WTC11 (cell line): ENCODE measurements at regions not wholly inside any gene's neighbourhood (a gene's known extent, or its start where the extent isn't known, plus 50 kb on each side); places are given as distances from the start of the nearest gene placed in this dataset.

ENCODE experiments used
- ATAC-seq: fragments of 200-7000 bp; cut with Tn5 transposase; 2 replicates; pipeline ENCODE4 v1.10.0; 2021; ENCODE audit warnings: mild to moderate bottlenecking, moderate library complexity
- CTCF ChIA-PET: fragments of 300-600 bp; sonication (Branson Sonifier 250); formaldehyde crosslinking; loops from one replicate; lab custom pipeline; 2021; ENCODE audit warnings: antibody characterized with exemption; lab: Charles Lee
- POLR2A ChIA-PET: fragments of 350-600 bp; sonication (Branson Sonifier 250); formaldehyde crosslinking; loops from one replicate; lab custom pipeline; 2021; ENCODE audit warnings: antibody characterized with exemption; lab: Charles Lee
- DNase-seq: peaks from one replicate; pipeline ENCODE4 v3.0.0; 2021; ENCODE audit warnings: low spot score
- H3K27ac Mint-ChIP-seq: 2 replicates; pipeline ENCODE4 v1.8.0; 2021; ENCODE audit warnings: mixed read lengths
- H3K27me3 Mint-ChIP-seq: 2 replicates; pipeline ENCODE4 v1.8.0; 2021; ENCODE audit warnings: low read depth, mild to moderate bottlenecking, moderate library complexity, mixed read lengths
- H3K36me3 Mint-ChIP-seq: 2 replicates; pipeline ENCODE4 v1.8.0; 2021; ENCODE audit warnings: mixed read lengths
- H3K4me1 Mint-ChIP-seq: 2 replicates; pipeline ENCODE4 v1.8.0; 2022; ENCODE audit warnings: mixed read lengths
- H3K4me3 Mint-ChIP-seq: 2 replicates; pipeline ENCODE4 v1.8.0; 2021; ENCODE audit warnings: mild to moderate bottlenecking, moderate library complexity, mixed read lengths
- H3K9me3 Mint-ChIP-seq: 2 replicates; pipeline ENCODE4 v1.8.0; 2021; ENCODE audit warnings: mixed read lengths
- AFF4 ChIP-seq: sonication (generic); formaldehyde crosslinking; IDR thresholded peaks from 2 replicates; pipeline ENCODE4 v1.8.1; 2023; ENCODE audit warnings: mild to moderate bottlenecking, missing genetic modification reagents, borderline replicate concordance
- GABPB1 ChIP-seq: sonication (generic); formaldehyde crosslinking; IDR thresholded peaks from 2 replicates; pipeline ENCODE4 v1.8.1; 2023; ENCODE audit warnings: mild to moderate bottlenecking, missing genetic modification reagents
- OVOL2 ChIP-seq: fragments of 250-450 bp; sonication (Bioruptor Pico); IDR thresholded peaks from 2 replicates; pipeline ENCODE4 v1.9.0; 2021; ENCODE audit warnings: mild to moderate bottlenecking, borderline replicate concordance
- SP1 ChIP-seq: sonication (generic); formaldehyde crosslinking; conservative IDR thresholded peaks from 2 replicates; pipeline ENCODE4 v1.8.1; 2022; ENCODE audit warnings: missing genetic modification reagents
- TP53 ChIP-seq: sonication (generic); formaldehyde crosslinking; IDR thresholded peaks from 2 replicates; pipeline ENCODE4 v1.8.1; 2023; ENCODE audit warnings: mild to moderate bottlenecking, missing genetic modification reagents
- USF2 ChIP-seq: sonication (generic); formaldehyde crosslinking; IDR thresholded peaks from 2 replicates; pipeline ENCODE4 v1.8.1; 2023; ENCODE audit warnings: mild to moderate bottlenecking, missing genetic modification reagents, moderate library complexity
- ZNF138 ChIP-seq: sonication (generic); formaldehyde crosslinking; conservative IDR thresholded peaks from 2 replicates; pipeline ENCODE4 v1.8.1; 2022; ENCODE audit warnings: mild to moderate bottlenecking, moderate library complexity, missing genetic modification reagents
- ZNF263 ChIP-seq: sonication (generic); formaldehyde crosslinking; IDR thresholded peaks from 2 replicates; pipeline ENCODE4 v1.8.1; 2022; ENCODE audit warnings: low read depth, mild to moderate bottlenecking, moderate library complexity, missing genetic modification reagents
- TF ChIP-seq, protein P1 (sequence below): fragments of 250-450 bp; sonication (Bioruptor Pico); IDR thresholded peaks from 2 replicates; pipeline ENCODE4 v1.9.0; 2021; ENCODE audit warnings: mild to moderate bottlenecking
- TF ChIP-seq, protein P2 (sequence below): sonication (generic); formaldehyde crosslinking; IDR thresholded peaks from 2 replicates; pipeline ENCODE4 v1.8.0; 2023; ENCODE audit warnings: missing genetic modification reagents, mild to moderate bottlenecking, borderline replicate concordance
- TF ChIP-seq, protein P3 (sequence below): sonication (generic); formaldehyde crosslinking; conservative IDR thresholded peaks from 2 replicates; pipeline ENCODE4 v1.8.1; 2022; ENCODE audit warnings: mild to moderate bottlenecking, missing genetic modification reagents
- TF ChIP-seq, protein P4 (sequence below): fragments of 250-450 bp; sonication (Bioruptor Pico); IDR thresholded peaks from 2 replicates; pipeline ENCODE4 v1.9.0; 2021; ENCODE audit warnings: moderate library complexity, mild to moderate bottlenecking, inconsistent platforms, borderline replicate concordance
- TF ChIP-seq, protein P5 (sequence below): fragments of 250-450 bp; sonication (Bioruptor Pico); IDR thresholded peaks from 2 replicates; pipeline ENCODE4 v1.8.0; 2021; ENCODE audit warnings: mild to moderate bottlenecking
- TF ChIP-seq, protein P6 (sequence below): sonication (generic); formaldehyde crosslinking; IDR thresholded peaks from 2 replicates; pipeline ENCODE4 v1.8.1; 2022; ENCODE audit warnings: mild to moderate bottlenecking, missing genetic modification reagents, moderate library complexity, borderline replicate concordance

DNA sequence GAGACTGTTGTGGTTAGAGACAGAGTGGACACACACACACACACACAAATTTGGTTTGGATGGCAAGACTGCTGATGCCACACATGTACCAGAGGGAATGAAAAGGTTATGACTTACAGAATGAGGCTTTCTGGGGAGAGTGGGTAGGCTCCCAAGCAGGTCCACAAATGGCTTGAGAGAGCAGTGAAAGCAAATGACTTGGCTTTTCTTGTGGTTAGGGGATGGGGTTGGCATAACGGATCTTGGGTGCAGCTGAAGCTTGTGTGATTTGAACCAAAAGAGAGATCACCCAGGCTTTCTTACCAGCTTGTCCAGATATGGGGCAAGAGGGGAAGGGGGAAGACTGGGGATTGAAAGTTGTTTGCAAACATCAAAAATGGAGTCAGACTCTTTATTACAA lies 73.9 kb upstream of the OLIG3 start (continued):
- TF ChIP-seq, protein P1, sequence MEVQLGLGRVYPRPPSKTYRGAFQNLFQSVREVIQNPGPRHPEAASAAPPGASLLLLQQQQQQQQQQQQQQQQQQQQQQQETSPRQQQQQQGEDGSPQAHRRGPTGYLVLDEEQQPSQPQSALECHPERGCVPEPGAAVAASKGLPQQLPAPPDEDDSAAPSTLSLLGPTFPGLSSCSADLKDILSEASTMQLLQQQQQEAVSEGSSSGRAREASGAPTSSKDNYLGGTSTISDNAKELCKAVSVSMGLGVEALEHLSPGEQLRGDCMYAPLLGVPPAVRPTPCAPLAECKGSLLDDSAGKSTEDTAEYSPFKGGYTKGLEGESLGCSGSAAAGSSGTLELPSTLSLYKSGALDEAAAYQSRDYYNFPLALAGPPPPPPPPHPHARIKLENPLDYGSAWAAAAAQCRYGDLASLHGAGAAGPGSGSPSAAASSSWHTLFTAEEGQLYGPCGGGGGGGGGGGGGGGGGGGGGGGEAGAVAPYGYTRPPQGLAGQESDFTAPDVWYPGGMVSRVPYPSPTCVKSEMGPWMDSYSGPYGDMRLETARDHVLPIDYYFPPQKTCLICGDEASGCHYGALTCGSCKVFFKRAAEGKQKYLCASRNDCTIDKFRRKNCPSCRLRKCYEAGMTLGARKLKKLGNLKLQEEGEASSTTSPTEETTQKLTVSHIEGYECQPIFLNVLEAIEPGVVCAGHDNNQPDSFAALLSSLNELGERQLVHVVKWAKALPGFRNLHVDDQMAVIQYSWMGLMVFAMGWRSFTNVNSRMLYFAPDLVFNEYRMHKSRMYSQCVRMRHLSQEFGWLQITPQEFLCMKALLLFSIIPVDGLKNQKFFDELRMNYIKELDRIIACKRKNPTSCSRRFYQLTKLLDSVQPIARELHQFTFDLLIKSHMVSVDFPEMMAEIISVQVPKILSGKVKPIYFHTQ (CRISPR knock-in tag), result no peak
- TF ChIP-seq, protein P2, sequence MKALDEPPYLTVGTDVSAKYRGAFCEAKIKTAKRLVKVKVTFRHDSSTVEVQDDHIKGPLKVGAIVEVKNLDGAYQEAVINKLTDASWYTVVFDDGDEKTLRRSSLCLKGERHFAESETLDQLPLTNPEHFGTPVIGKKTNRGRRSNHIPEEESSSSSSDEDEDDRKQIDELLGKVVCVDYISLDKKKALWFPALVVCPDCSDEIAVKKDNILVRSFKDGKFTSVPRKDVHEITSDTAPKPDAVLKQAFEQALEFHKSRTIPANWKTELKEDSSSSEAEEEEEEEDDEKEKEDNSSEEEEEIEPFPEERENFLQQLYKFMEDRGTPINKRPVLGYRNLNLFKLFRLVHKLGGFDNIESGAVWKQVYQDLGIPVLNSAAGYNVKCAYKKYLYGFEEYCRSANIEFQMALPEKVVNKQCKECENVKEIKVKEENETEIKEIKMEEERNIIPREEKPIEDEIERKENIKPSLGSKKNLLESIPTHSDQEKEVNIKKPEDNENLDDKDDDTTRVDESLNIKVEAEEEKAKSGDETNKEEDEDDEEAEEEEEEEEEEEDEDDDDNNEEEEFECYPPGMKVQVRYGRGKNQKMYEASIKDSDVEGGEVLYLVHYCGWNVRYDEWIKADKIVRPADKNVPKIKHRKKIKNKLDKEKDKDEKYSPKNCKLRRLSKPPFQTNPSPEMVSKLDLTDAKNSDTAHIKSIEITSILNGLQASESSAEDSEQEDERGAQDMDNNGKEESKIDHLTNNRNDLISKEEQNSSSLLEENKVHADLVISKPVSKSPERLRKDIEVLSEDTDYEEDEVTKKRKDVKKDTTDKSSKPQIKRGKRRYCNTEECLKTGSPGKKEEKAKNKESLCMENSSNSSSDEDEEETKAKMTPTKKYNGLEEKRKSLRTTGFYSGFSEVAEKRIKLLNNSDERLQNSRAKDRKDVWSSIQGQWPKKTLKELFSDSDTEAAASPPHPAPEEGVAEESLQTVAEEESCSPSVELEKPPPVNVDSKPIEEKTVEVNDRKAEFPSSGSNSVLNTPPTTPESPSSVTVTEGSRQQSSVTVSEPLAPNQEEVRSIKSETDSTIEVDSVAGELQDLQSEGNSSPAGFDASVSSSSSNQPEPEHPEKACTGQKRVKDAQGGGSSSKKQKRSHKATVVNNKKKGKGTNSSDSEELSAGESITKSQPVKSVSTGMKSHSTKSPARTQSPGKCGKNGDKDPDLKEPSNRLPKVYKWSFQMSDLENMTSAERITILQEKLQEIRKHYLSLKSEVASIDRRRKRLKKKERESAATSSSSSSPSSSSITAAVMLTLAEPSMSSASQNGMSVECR (CRISPR knock-in tag), result no peak
- no peak for TF ChIP-seq GABPB1

GRCh38 chr6:137570393-137570792 lies 76.2 kb upstream of the OLIG3 start:
- peaks cover 3% of the 10 kb centered on the region; the same call in 1 of the 2 replicates for H3K9me3 Mint-ChIP-seq
- no peak for ATAC-seq
- no peak overlapping the region for H3K27ac Mint-ChIP-seq
- ChIA-PET CTCF (interaction anchor here (0.7 to 2.1 kb wide), 3 partner anchors 9 to 19 kb away, joined by 3 to 26 read pairs (median 4); no protein-coding TSS in a partner anchor), POLR2A (no interaction called here)
- DNase-seq, result no peak
- H3K4me3 Mint-ChIP-seq, result no peak overlapping the region
- H3K27me3 Mint-ChIP-seq, result no peaks in the 10 kb centered on the region; the same call in 1 of the 2 replicates
- H3K36me3 Mint-ChIP-seq, result no peaks in the 10 kb centered on the region
- peaks cover 23% of the 10 kb centered on the region for H3K4me1 Mint-ChIP-seq
- TF ChIP-seq OVOL2 (CRISPR knock-in tag) (no peak), TP53 (no peak), ZNF138 (no peak), AFF4 (CRISPR knock-in tag) (no peak), ZNF263 (CRISPR knock-in tag) (no peak), SP1 (no peak), USF2 (CRISPR knock-in tag) (no peak)
- TF ChIP-seq, protein P3, sequence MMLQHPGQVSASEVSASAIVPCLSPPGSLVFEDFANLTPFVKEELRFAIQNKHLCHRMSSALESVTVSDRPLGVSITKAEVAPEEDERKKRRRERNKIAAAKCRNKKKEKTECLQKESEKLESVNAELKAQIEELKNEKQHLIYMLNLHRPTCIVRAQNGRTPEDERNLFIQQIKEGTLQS (CRISPR knock-in tag), result no peak
- TF ChIP-seq, protein P4, sequence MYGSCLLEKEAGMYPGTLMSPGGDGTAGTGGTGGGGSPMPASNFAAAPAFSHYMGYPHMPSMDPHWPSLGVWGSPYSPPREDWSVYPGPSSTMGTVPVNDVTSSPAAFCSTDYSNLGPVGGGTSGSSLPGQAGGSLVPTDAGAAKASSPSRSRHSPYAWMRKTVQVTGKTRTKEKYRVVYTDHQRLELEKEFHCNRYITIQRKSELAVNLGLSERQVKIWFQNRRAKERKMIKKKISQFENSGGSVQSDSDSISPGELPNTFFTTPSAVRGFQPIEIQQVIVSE, result no peak
- TF ChIP-seq, protein P2 (CRISPR knock-in tag), result no peak
- TF ChIP-seq, protein P5, sequence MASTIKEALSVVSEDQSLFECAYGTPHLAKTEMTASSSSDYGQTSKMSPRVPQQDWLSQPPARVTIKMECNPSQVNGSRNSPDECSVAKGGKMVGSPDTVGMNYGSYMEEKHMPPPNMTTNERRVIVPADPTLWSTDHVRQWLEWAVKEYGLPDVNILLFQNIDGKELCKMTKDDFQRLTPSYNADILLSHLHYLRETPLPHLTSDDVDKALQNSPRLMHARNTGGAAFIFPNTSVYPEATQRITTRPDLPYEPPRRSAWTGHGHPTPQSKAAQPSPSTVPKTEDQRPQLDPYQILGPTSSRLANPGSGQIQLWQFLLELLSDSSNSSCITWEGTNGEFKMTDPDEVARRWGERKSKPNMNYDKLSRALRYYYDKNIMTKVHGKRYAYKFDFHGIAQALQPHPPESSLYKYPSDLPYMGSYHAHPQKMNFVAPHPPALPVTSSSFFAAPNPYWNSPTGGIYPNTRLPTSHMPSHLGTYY, result no peak
- TF ChIP-seq, protein P6, sequence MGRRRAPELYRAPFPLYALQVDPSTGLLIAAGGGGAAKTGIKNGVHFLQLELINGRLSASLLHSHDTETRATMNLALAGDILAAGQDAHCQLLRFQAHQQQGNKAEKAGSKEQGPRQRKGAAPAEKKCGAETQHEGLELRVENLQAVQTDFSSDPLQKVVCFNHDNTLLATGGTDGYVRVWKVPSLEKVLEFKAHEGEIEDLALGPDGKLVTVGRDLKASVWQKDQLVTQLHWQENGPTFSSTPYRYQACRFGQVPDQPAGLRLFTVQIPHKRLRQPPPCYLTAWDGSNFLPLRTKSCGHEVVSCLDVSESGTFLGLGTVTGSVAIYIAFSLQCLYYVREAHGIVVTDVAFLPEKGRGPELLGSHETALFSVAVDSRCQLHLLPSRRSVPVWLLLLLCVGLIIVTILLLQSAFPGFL (CRISPR knock-in tag), result no peak
